Endothelial cell of umbilical vein (primary cell): ENCODE measurements at regions not wholly inside any gene's neighbourhood (a gene's known extent, or its start where the extent isn't known, plus 50 kb on each side); places are given as distances from the start of the nearest gene placed in this dataset.

Experiments used
- EZH2 ChIP-seq: IDR thresholded peaks from 2 replicates; pipeline ENCODE4 v1.6.1; 2012; ENCODE audit warnings: borderline replicate concordance, low read depth, mild to moderate bottlenecking, moderate library complexity, low read length, inconsistent platforms; ENCODE audit not compliant: severe bottlenecking
- POLR2A ChIP-seq: IDR thresholded peaks from 2 replicates; pipeline ENCODE4 v1.6.1; 2012; ENCODE audit warnings: low read depth, mild to moderate bottlenecking, control low read depth, low read length
- TF ChIP-seq, protein P1 (sequence below): IDR thresholded peaks from 2 replicates; pipeline ENCODE4 v1.6.1; 2011; ENCODE audit not compliant: insufficient read depth, insufficient read length
- TF ChIP-seq, protein P2 (sequence below), 2 donors: IDR thresholded peaks; 1 replicate in 1 of 2; 2 replicates in 1 of 2; pipeline ENCODE4 v1.5.1; 2011; ENCODE audit warnings: low read length in 2 of 2, mild to moderate bottlenecking in 2 of 2, moderate library complexity in 2 of 2, control low read depth in 1 of 2, inconsistent platforms in 1 of 2, low read depth in 1 of 2; ENCODE audit not compliant: insufficient read depth in 1 of 2; ENCODE audit errors: extremely low read depth in 1 of 2

DNA sequence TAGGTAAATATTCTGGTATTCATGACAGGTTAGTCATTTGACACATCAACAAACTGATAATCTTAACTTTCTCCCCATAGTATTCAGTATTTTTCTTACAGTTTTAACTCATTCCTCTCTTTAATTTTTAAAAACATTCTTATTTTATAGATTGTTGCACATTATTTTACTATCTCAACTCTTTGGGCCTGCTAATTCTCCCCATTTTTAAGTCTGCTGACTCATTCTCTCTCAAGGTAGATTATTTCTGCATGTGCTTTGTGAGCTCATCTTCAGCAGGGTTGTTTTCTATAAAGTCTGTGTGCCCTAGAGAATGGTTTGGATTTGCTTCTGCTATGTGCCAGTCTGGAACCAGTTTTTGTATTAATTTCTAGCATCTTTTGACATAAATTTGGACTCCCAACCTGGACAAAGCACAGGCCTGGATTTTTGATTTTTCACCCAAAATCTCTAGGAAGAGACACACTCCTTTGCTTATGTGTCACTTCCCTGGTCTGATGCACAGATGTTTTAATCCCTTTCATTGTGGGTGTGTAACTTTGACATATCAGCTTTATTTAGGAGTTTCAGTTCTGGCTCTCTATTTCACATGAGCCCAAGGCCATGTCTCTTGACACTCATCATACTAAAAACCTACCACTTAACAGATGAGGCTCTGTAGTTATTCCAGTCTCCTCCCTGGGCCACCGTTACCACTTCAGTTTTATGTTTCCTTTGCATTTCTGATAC, 194.3 kb upstream of the PGRMC2 start:
- TF ChIP-seq, protein P1, sequence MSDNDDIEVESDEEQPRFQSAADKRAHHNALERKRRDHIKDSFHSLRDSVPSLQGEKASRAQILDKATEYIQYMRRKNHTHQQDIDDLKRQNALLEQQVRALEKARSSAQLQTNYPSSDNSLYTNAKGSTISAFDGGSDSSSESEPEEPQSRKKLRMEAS = no peak
- TF ChIP-seq EZH2 (no peak), POLR2A (no peak)
- TF ChIP-seq, protein P2, sequence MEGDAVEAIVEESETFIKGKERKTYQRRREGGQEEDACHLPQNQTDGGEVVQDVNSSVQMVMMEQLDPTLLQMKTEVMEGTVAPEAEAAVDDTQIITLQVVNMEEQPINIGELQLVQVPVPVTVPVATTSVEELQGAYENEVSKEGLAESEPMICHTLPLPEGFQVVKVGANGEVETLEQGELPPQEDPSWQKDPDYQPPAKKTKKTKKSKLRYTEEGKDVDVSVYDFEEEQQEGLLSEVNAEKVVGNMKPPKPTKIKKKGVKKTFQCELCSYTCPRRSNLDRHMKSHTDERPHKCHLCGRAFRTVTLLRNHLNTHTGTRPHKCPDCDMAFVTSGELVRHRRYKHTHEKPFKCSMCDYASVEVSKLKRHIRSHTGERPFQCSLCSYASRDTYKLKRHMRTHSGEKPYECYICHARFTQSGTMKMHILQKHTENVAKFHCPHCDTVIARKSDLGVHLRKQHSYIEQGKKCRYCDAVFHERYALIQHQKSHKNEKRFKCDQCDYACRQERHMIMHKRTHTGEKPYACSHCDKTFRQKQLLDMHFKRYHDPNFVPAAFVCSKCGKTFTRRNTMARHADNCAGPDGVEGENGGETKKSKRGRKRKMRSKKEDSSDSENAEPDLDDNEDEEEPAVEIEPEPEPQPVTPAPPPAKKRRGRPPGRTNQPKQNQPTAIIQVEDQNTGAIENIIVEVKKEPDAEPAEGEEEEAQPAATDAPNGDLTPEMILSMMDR (IDR thresholded peaks at IDR 0.05; ENCODE audit: extremely low read depth in 1 of 2, insufficient read depth in 1 of 2, low read depth in 1 of 2, low read length in 2 of 2) = no peak
